Immature natural killer cell (primary cell): ENCODE measurements at regions not wholly inside any gene's neighbourhood (a gene's known extent, or its start where the extent isn't known, plus 50 kb on each side); places are given as distances from the start of the nearest gene placed in this dataset.

Source experiments
- DNase-seq, 3 donors: peaks; one replicate each; pipeline ENCODE4 v3.0.0; 2022; ENCODE audit warnings: mixed read lengths in 1 of 3
- H3K27ac Mint-ChIP-seq, 6 donors: one replicate each; pipeline ENCODE4 v1.8.0; 2020; ENCODE audit warnings: mixed read lengths in 6 of 6, mild to moderate bottlenecking in 5 of 6, inconsistent platforms in 4 of 6, moderate library complexity in 3 of 6
- H3K27me3 Mint-ChIP-seq, 3 donors: one replicate each; pipeline ENCODE4 v1.8.0; 2020 to 2021; ENCODE audit warnings: low read depth in 3 of 3, mild to moderate bottlenecking in 3 of 3, mixed read lengths in 3 of 3, moderate library complexity in 3 of 3, inconsistent platforms in 1 of 3
- H3K36me3 Mint-ChIP-seq, 3 donors: one replicate each; pipeline ENCODE4 v1.8.0; 2020; ENCODE audit warnings: mixed read lengths in 3 of 3, inconsistent platforms in 2 of 3, mild to moderate bottlenecking in 2 of 3
- H3K4me1 Mint-ChIP-seq, 2 donors: one replicate each; pipeline ENCODE4 v1.8.0; 2020; ENCODE audit warnings: inconsistent platforms in 2 of 2, mild to moderate bottlenecking in 2 of 2, mixed read lengths in 2 of 2, moderate library complexity in 1 of 2
- H3K4me3 Mint-ChIP-seq, 5 donors: one replicate each; pipeline ENCODE4 v1.8.0; 2020; ENCODE audit warnings: mild to moderate bottlenecking in 5 of 5, mixed read lengths in 5 of 5, inconsistent platforms in 3 of 5, moderate library complexity in 3 of 5
- H3K9me3 Mint-ChIP-seq, 6 donors: one replicate each; pipeline ENCODE4 v1.8.0; 2020; ENCODE audit warnings: mild to moderate bottlenecking in 6 of 6, mixed read lengths in 6 of 6, inconsistent platforms in 4 of 6, moderate library complexity in 3 of 6

DNA sequence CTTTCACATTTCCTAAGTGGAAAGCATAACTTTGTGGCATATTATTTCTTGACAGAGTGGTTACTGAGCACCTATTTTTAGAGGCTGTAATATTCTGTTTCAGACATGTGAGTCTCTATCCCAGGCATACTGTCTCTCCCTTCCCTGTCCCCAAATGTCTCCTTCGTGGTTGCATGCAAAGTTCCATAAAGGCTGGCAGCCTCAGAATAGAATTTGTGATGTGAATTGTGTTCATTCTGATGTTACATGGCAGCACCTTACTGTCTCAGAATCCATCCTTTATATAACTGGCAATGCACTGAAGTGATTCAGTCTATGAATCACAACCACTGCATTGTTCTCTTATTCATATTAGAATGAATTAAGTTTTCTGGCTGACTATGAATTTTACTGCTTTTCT, 89.0 kb upstream of the SLC7A1 start:
- Mint-ChIP-seq H3K4me1 (no peaks in the 10 kb centered on the region), H3K4me3 (no peak overlapping the region), H3K27ac (no peak overlapping the region), H3K36me3 (peaks cover 0 to 3% (median 0%) of the 10 kb centered on the region in 3 donors), H3K27me3 (peaks cover 1 to 6% (median 3%) of the 10 kb centered on the region in 3 donors), H3K9me3 (peaks cover 0 to 2% (median 0%) of the 10 kb centered on the region in 6 donors)
- no peak for DNase-seq

DNA sequence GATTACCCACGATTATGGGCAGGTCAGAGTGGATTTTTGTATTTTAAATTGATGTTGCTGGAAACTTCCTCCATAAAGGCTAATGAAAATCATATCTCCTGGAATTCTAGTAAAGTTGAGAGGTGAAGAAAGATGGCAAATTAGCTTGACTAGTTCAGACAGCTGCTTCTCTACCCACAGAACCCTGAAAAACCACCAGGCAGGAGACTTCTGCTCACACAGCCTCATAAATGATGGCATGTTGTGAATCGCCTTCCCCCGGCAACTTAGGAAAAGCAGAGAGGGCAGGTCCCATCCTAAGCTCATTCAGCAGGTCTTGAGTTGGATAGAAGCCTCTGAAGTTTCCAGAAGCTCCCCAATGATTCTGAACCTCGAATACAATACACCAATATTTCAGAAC, 87.6 kb upstream of the SLC7A1 start:
- DNase-seq: no peak
- Mint-ChIP-seq H3K9me3 (peaks cover 0 to 2% (median 0%) of the 10 kb centered on the region in 6 donors), H3K27ac (no peak overlapping the region), H3K27me3 (peaks cover 1 to 5% (median 2%) of the 10 kb centered on the region in 3 donors), H3K4me3 (no peak overlapping the region), H3K4me1 (no peaks in the 10 kb centered on the region), H3K36me3 (peaks cover 0 to 3% (median 0%) of the 10 kb centered on the region in 3 donors)

DNA sequence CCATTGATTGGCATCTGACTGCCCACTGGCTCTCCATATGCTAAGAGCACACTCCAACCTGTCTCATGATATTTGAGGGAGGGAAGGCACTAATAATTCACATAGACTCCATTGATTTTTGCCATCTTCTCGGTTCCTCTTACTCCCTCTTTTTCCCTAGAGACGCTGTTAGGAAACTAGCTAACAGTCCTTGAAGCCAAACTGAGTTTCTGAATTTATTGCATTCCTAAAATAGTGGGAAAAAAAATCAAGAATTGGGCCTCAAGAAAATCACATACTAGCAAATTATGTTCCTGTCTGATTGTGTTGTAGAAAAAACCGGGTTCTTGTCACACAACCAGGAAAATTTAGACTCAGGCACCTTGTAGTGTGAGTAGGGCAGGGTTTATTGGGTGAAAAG, 86.4 kb upstream of the SLC7A1 start:
- Mint-ChIP-seq H3K4me1 (no peaks in the 10 kb centered on the region), H3K27ac (no peak overlapping the region), H3K27me3 (peaks cover 2 to 9% (median 2%) of the 10 kb centered on the region in 3 donors), H3K4me3 (no peak overlapping the region), H3K9me3 (peaks cover 0 to 2% (median 0%) of the 10 kb centered on the region in 6 donors), H3K36me3 (peaks cover 0 to 3% (median 0%) of the 10 kb centered on the region in 3 donors)
- DNase-seq: no peak

DNA sequence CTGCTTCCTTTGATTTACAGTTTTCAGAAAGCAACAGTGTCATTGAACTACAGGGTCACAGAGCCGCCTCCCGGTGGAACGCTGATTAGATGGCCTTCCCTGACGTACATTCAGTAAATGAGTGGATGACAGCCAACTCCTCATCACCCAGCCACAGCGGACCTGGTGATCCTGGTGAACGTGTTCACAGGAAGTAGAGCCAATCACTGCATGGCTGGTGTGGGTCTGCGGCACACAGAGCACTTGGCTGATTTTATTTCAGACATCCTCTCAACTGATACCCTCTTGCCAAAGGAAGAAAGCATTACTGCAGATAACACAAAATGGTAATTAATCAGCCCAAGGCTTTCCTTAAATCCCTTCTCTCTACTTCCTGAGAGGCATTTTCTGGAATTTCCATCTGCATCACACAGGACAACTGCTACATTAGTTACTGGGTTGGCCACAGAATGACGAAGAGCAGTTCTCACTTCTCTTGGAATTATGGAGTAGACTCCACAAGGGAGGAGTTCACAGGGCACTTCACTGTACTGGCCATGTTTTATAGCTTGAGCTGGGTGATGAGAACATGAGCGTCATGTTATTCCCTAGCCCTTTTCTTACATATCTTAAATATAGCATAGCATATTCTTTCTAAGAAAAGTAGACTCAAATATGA, 84.0 kb upstream of the SLC7A1 start:
- DNase-seq: no peak
- Mint-ChIP-seq H3K27me3 (peaks cover 2 to 11% (median 3%) of the 10 kb centered on the region in 3 donors), H3K27ac (no peak overlapping the region), H3K4me1 (no peaks in the 10 kb centered on the region), H3K36me3 (peaks cover 0 to 2% (median 0%) of the 10 kb centered on the region in 3 donors), H3K9me3 (peaks cover 0 to 1% (median 0%) of the 10 kb centered on the region in 6 donors), H3K4me3 (no peak overlapping the region)

DNA sequence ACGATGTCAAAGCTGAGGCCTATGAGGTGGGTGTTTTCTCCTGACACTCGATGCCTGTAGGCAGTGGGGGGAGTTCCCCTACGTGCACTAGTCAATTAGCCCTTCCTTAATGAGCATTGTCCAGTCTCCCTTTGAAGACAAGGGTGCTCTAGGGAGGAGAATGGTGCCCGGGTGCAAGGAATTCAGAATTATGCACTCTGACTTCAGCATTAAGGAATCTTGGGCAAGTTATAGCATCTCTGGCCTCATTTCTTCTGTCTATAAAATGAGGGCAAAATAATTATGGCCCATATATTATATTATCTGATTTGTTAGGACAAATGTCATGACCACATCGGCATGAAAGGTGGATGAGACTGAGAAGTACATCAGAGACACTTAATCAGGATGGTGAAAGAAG, 82.1 kb upstream of the SLC7A1 start:
- no peak for DNase-seq
- H3K36me3 Mint-ChIP-seq: no peaks in the 10 kb centered on the region
- peaks cover 3 to 16% (median 7%) of the 10 kb centered on the region in 3 donors for H3K27me3 Mint-ChIP-seq
- H3K4me1 Mint-ChIP-seq: no peaks in the 10 kb centered on the region
- no peak overlapping the region for H3K4me3 Mint-ChIP-seq
- H3K9me3 Mint-ChIP-seq: peaks cover 0 to 11% (median 0%) of the 10 kb centered on the region in 6 donors
- no peak overlapping the region for H3K27ac Mint-ChIP-seq

DNA sequence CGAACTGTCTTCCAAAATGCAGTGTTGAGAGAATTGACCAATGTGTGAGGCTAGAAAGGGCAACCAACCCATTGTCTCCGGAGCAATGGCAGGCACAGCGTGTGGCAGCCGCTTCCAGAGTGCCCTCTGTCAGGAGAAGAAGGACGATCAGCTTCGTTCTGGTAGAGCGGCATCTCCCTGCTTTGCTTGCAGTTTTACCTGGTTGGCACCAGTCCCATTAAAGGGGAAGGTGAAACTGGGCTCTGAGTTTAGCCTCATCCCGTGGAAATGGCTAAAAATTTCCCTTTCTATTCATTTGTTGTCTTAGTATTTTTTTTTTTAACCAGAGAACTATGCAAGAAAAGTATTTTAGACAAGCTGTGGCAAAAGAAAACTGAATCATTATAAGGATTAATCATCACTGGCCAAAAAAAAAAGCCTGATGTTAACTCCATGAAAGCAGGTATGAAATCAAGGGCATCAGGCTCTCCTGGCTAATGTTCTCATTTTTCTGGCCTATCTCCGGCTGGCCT, 81.5 kb upstream of the SLC7A1 start:
- no peak overlapping the region for H3K4me3 Mint-ChIP-seq
- peaks cover 0 to 17% (median 0%) of the 10 kb centered on the region in 6 donors for H3K9me3 Mint-ChIP-seq
- no peaks in the 10 kb centered on the region for H3K36me3 Mint-ChIP-seq

DNA sequence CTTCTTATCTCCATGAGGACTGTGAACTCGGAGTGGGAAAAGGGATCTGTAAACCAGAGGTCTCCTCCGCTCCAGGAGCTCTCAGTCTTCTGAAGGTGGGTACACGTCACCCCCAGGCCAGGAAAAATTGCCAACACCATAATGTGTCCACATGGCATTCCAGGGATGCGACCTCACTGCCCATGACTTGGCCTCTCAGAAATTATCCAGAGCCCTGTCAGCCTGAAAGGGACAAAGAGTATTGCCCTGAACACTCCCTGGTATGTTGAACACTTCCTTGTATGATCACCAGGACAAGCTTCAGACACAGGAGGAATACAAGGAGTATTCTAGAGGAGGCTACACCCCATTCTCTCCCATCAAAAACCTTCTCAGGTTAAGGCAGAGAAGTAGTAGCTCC, 81.0 kb upstream of the SLC7A1 start:
- H3K36me3 Mint-ChIP-seq: no peaks in the 10 kb centered on the region
- H3K9me3 Mint-ChIP-seq: peaks cover 0 to 22% (median 0%) of the 10 kb centered on the region in 6 donors
- no peak for DNase-seq
- peaks cover 1 to 16% (median 5%) of the 10 kb centered on the region in 3 donors for H3K27me3 Mint-ChIP-seq
- H3K4me3 Mint-ChIP-seq: no peak overlapping the region
- H3K27ac Mint-ChIP-seq: no peak overlapping the region
- no peaks in the 10 kb centered on the region for H3K4me1 Mint-ChIP-seq

More for the DNA sequence above, 81.5 kb upstream of the SLC7A1 start:
- no peak overlapping the region for H3K27ac Mint-ChIP-seq
- no peak for DNase-seq
- no peaks in the 10 kb centered on the region for H3K4me1 Mint-ChIP-seq
- peaks cover 1 to 16% (median 7%) of the 10 kb centered on the region in 3 donors for H3K27me3 Mint-ChIP-seq

DNA sequence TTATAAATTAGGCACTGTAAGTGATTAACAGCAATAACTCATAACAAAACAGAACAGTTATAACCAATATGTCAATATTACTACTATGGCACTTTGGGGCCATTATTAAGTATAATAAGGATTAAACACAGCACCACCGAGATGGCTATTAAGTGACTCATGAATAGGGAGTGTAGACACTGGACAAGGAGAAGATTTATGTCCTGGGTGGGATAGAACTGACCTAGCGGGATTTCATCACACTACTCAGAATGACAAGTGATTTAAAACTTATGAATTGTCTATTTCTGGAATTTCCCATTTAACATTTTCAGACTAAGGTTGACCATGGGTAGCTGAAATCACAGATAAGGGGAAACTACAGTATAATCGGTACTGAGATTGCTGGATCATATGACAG, 79.0 kb upstream of the SLC7A1 start:
- peaks cover 0 to 23% (median 0%) of the 10 kb centered on the region in 6 donors for H3K9me3 Mint-ChIP-seq
- no peak for DNase-seq
- H3K27me3 Mint-ChIP-seq: peaks cover 1 to 13% (median 5%) of the 10 kb centered on the region in 3 donors
- no peaks in the 10 kb centered on the region for H3K4me1 Mint-ChIP-seq
- H3K36me3 Mint-ChIP-seq: no peaks in the 10 kb centered on the region
- no peak overlapping the region for H3K27ac Mint-ChIP-seq
- H3K4me3 Mint-ChIP-seq: no peak overlapping the region

DNA sequence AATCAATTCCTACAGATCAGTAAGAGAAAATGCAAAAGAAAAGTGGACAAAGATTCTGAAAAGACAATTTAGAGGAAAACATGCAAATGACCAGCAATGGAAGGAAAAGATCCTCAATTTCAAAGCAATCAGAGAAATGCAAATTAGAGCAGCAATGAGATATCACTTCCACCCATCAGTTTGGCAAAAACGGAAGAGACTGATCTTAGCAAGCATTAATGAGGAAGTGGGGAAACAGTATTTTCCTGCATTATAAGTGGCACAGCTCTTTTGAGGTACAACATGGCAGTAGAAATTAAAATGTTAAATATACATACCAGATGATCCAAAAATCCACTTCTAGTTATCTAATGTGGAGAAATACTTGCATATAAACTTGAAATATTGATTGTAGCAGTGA, 69.1 kb upstream of the SLC7A1 start:
- H3K4me1 Mint-ChIP-seq: no peaks in the 10 kb centered on the region

DNA sequence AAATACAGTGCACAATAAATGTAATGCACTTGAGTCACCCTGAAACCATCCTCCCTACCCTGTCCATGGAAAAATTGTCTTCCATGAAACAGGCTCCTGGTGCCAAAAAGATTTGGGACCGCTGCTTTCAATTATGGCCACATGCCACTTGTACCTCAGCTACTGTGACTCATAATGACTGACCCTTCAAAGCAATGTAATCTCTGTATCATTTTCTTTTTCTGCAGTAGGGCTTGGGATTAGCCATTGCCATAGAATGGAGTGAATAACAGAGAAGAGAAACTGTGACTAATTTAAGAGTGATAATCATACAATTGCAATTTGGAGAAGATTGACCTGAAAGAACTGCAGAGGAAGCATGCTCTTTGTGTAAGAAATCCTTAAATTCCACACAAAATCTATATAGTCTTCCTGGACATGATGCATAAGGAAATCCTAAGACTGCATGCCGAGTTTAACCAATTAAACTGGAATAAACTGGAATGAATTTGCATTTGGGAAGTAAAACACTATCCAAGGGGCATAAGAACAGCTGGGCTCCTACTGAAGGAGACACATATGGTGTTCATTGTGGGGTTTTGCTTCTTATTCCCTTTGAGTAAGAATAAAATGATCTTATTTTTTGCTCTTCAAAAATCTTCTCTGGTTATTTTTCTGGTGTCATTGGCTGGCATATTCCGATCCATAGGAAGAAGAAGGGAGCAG, 59.5 kb upstream of the SLC7A1 start:
- H3K4me3 Mint-ChIP-seq: no peak overlapping the region
- H3K9me3 Mint-ChIP-seq: peaks cover 3 to 7% (median 5%) of the 10 kb centered on the region in 6 donors
- peaks cover 2% of the 10 kb centered on the region in 3 donors for H3K27me3 Mint-ChIP-seq
- peaks cover 0 to 20% (median 4%) of the 10 kb centered on the region in 3 donors for H3K36me3 Mint-ChIP-seq
- H3K4me1 Mint-ChIP-seq: peaks cover 0 to 10% of the 10 kb centered on the region in 2 donors
- no peak for DNase-seq
- no peak overlapping the region for H3K27ac Mint-ChIP-seq

More for the DNA sequence above, 69.1 kb upstream of the SLC7A1 start:
- Mint-ChIP-seq H3K9me3 (peaks cover 9 to 50% (median 13%) of the 10 kb centered on the region in 6 donors), H3K27ac (no peak overlapping the region), H3K4me3 (no peak overlapping the region), H3K27me3 (peaks cover 6 to 13% (median 8%) of the 10 kb centered on the region in 3 donors), H3K36me3 (peaks cover 0 to 10% (median 3%) of the 10 kb centered on the region in 3 donors)
- no peak for DNase-seq

DNA sequence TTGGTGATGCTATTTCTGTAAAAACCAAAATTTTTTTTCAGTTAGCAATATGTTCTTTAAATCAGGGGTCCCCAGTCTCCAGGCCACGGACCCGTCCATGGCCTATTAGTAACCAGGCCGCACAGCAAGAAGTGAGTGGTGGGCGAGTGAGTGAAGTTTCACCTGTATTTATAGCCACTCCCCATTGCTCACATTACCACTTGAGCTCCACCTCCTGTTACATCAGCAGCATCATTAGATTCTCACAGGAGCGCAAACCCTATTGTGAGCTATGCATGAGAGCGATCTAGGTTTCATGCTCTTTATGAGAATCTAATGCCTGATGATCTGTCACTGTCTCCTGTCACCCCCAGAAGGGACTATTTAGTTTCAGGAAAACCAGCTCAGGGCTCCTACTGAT, 58.9 kb upstream of the SLC7A1 start:
- peaks cover 0 to 20% (median 4%) of the 10 kb centered on the region in 3 donors for H3K36me3 Mint-ChIP-seq
- peaks cover 2% of the 10 kb centered on the region in 3 donors for H3K27me3 Mint-ChIP-seq
- peaks cover 0 to 10% of the 10 kb centered on the region in 2 donors for H3K4me1 Mint-ChIP-seq
- H3K4me3 Mint-ChIP-seq: no peak overlapping the region
- DNase-seq: no peak
- peaks cover 0 to 4% (median under 1%) of the 10 kb centered on the region in 6 donors for H3K9me3 Mint-ChIP-seq
- H3K27ac Mint-ChIP-seq: no peak overlapping the region

DNA sequence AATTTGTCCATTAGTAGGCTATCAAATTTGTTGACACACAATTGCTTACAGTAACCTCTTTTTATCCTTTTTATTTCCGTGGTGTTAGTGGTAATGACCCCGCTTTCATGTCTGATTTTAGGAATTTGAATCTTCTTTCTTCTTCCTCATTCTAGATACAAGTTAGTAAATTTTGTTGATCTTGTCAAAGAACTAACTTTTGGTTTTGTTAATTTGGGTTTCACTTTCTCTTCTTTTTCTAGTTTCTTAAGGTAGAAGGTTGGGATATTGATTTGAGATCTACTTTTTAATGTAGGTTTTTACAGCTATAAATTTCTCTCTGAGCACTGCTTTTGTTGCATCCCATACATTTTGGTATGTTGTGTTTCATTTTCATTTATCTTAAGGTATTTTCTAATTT, 53.3 kb upstream of the SLC7A1 start:
- peak in 1 of 3 donors; percentile 4 for DNase-seq
- peaks cover 0 to 3% (median 0%) of the 10 kb centered on the region in 3 donors for H3K36me3 Mint-ChIP-seq
- peaks cover 0 to 7% (median 3%) of the 10 kb centered on the region in 6 donors for H3K9me3 Mint-ChIP-seq
- peak overlapping the region in 4 of 6 donors; percentile 79 to 94 (median 90) for H3K27ac Mint-ChIP-seq
- peak overlapping the region in 3 of 5 donors; percentile 71 to 88 (median 83) for H3K4me3 Mint-ChIP-seq
- H3K4me1 Mint-ChIP-seq: peaks cover 0 to 23% of the 10 kb centered on the region in 2 donors
- peaks cover 0 to 3% (median 2%) of the 10 kb centered on the region in 3 donors for H3K27me3 Mint-ChIP-seq
